ENCODE measurements at regions not wholly inside any gene's neighbourhood (a gene's known extent, or its start where the extent isn't known, plus 50 kb on each side); places are given as distances from the start of the nearest gene placed in this dataset.

DNA sequence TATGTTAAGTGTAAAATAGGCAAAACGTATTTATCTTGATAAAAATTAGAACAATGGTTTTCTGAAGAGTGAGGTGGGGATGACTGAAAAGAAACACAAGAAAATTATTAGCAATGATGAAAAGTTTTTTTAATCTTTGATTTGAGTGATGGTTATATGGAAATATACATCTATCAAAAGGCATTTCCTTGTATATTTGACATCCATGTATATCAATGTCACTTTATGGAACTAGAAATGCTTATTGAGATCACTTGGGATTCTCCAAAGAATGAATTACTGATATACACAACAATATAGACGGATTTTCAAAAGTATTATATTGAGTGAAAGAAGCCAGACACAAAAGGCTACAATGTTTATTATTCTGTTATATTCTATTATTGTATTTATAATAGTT lies 1042.0 kb upstream of the POT1 start:
- TF ChIP-seq EZH2 (IDR thresholded peaks at IDR 0.05), result no peak
- TF ChIP-seq, protein P1, sequence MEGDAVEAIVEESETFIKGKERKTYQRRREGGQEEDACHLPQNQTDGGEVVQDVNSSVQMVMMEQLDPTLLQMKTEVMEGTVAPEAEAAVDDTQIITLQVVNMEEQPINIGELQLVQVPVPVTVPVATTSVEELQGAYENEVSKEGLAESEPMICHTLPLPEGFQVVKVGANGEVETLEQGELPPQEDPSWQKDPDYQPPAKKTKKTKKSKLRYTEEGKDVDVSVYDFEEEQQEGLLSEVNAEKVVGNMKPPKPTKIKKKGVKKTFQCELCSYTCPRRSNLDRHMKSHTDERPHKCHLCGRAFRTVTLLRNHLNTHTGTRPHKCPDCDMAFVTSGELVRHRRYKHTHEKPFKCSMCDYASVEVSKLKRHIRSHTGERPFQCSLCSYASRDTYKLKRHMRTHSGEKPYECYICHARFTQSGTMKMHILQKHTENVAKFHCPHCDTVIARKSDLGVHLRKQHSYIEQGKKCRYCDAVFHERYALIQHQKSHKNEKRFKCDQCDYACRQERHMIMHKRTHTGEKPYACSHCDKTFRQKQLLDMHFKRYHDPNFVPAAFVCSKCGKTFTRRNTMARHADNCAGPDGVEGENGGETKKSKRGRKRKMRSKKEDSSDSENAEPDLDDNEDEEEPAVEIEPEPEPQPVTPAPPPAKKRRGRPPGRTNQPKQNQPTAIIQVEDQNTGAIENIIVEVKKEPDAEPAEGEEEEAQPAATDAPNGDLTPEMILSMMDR (IDR thresholded peaks at IDR 0.05), result no peak
